ENCODE measurements at regions not wholly inside any gene's neighbourhood (a gene's known extent, or its start where the extent isn't known, plus 50 kb on each side); places are given as distances from the start of the nearest gene placed in this dataset.

- TF ChIP-seq GATA2 (IDR thresholded peaks at IDR 0.05; ENCODE audit: low read depth, low read length) = no peak
- no peak for TF ChIP-seq GATA3 (IDR thresholded peaks at IDR 0.05; ENCODE audit: low read depth, low read length)
These were observed 333.7 kb upstream of the FANCL start for GRCh38 chr2:58574873-58575272.
